ENCODE measurements at regions not wholly inside any gene's neighbourhood (a gene's known extent, or its start where the extent isn't known, plus 50 kb on each side); places are given as distances from the start of the nearest gene placed in this dataset.

DNA sequence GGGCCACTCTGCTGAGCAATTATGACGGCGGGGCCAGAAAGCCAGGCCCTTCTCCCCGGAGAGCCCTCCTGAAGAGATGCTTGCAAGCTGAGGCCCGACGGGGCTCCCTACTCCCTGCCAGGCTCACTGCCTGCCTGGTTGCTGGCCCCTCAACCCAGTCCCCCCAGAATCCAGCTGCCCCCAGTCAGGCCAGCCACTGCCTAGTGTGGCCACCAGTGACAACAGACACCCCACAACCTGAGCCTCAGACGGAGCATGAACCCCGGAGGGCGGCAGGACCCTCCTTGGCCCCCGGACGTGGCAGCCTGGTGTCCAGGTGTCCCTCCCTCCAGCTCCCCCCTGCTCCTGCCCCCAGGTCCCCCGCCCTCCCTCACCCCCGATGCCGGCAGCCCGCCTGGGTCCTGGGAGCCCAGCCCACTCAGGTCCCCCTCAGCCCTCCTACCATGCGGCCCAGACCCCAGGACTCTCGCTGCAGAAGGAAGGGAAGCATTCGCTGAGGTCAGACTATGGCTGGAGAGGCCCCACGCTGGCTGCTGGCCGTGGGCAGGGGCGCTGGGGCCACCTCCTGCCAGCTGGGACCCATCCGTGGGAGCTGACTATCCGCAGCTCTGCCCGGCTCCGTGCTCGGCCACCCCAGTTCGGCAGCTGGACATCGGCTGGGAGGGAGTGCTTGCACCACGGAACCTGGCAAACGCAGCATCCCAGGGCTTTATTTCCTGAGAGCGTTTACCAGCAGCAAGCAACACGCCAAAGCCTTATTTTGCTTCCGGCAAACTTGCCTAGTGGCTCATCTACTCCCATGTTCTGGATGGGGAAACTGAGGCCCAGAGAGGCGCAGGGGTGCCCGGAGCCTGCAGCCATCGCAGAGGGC, 89.8 kb downstream of the UNCX start:
- no peak for DNase-seq

DNA sequence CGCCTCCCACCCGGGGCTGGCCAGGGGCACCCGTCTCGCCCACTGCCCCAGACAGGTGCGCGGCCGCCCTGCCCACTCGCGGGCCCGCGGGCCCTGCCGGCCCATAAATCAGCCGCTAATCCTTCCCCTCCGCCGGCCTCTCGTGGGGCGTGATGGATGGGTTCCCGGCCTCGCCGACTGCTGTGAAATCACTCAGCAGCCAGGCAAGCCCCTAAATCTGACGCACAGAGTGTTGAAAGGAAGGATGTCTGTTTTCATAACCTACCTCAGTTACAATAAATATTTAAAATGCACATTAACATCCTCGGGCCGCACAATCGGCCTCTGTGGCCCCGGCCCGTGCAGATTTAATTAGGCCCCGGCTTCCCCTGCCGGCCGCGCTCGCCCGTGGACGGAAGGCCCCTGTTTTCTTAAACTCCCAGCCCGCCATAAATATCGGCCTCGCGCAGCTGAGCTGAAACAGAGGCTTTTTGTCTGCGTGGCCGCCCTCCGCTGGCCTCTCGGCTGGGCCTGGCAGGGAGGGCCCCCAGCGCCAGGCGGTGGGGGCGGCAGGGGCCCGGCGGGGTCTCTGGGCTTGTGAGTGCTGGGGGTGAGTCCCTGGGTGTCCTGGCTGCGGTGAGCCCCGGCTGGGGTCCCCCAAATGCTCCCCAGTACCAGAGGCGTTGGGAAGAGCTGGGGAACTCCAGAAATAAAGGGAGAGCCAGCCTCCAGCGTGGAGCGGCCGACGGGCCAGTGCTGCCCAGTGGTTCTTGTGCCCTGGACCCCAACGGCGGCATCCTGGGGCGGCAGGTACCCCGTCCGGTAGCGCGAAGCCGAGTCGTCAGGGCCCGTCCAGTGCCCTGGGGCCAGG, 90.7 kb downstream of the UNCX start:
- DNase-seq = no peak

DNA sequence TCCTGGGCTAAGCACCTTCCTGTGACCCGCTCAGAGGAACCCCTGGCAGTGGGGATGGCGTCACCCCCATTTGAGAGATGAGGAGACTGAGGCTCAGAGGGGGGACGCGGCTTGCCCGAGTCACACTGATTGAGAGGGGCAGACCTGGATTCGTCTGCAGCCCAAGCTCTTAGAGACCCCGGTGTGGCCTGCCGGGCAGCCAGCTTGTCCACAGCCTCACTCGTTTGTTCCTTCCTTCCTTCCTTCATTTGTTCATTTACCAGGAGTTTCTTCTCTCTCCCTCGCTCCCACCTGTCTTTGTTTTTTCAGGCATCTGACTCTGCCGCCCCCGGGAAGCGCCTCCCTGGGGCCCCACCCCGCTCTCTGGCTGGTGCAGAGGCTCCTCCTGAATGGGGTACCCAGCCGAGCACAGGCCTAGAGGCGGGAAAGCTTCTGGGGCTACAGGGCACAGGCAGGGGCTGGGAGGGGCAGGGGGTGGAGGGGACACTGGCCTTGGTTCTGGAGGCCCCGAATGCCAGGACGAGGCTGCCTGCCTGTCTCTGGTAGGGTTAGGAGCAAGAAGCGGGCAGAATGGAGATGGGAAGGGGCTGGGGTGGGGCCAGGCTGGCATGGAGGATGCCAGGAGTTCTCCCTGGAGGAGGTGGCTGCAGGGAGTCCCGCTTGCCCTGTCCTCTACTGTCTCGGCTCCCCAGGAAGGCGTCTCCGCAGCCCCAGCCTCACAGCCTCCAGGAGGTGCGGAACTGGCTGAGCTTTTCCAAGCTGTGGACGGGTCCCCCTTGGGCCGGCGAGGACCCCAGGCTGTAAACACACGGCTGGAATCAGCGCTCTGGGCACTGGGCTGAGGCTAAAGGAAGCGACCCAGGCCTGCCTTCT, 91.6 kb downstream of the UNCX start:
- DNase-seq = no peak

DNA sequence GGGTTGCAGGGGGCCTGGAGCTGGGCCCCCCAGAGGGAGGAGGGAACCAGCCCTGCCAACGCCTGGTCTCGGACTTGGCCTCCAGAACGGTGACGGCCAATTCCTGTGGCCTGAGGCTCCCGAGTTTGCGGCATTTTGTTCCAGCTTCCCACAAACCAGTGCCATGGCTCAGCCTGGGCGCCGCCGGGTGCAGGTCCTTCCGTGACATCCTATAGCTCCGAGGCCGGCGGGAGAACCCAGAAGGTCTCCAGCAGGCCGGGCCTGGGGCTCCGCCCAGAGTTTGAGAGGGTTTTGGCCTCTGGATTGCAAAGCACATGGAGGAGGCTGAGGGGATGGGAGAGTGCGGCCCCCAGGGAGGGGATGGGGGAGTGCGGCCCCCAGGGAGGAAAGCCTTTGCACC, 92.6 kb downstream of the UNCX start:
- no peak for DNase-seq

DNA sequence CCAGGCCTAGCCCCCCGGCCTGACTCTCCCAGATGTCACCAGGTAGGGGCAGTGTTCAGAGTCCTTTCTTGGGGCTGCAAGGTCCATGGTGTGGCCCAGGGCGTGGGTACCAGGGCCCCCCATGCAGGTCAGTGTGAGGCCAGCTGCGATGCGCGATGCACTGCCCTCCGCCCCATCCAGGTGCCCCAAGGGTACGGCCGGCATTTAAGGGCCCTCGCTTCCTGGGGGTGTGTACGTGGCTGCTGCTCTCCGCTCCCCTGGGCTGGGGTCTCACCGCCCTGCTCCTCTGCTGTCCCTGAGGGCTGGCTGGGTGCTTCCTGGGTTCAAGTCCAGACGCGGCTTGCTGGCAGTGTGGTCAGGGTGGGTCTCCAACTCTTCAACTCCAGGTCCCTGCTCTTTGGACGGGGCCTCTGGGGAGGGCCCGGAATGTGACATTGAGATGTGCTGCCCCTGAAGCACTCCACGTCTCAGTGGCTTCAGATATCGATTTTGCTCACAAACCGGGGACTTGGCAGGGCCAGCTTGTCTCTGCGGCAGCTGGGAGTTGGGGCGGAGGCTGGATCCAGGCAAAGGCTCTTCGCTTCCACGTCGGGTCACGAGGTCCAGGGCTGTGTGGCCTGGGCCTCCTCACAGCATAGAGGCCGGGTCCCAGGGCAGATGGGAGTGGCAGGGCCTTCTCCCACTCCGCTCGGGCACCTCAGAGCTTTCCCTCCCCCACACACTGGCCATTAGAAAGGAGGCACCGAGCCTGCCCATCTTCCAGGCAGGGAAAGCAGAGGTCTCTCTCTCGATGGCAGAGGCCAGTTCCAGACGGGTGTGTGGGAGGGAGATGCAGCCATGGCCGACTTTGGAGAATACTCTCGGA, 93.2 kb downstream of the UNCX start:
- no peak for DNase-seq

DNA sequence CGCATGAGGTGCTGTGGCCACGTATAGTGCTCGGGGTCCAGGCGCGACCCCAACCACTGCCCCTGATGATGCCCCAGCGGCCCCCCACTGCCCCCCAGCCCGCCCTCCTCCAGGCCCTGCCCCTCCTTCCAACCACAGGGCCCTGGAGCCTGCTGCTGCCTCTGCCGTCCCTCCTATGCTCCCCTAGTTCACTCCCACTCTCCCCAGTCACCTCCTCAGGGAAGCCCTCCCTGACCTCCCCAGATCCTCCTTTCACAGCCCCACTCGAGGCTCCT, 93.8 kb downstream of the UNCX start:
- no peak for DNase-seq

DNA sequence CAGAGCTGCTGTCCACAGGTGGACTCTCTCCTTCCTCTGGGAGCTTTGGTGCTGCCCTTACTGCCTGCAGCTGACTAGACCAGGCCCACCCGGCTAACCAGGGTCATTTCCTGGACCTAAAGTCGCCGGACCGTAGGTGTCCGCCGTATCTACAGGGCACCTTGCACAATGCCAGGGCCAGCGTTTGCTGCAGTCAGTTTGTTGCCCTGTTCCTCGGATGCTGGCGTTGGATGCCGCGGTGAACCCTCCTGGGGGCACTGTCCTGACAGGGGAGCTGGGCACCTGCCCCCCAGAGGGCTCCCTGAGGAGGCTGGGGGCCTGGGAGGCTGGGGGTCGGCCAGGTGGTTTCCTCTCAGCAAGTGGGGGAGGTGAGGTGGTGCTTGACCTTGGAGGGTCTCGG, 96.6 kb downstream of the UNCX start:
- no peak for DNase-seq

DNA sequence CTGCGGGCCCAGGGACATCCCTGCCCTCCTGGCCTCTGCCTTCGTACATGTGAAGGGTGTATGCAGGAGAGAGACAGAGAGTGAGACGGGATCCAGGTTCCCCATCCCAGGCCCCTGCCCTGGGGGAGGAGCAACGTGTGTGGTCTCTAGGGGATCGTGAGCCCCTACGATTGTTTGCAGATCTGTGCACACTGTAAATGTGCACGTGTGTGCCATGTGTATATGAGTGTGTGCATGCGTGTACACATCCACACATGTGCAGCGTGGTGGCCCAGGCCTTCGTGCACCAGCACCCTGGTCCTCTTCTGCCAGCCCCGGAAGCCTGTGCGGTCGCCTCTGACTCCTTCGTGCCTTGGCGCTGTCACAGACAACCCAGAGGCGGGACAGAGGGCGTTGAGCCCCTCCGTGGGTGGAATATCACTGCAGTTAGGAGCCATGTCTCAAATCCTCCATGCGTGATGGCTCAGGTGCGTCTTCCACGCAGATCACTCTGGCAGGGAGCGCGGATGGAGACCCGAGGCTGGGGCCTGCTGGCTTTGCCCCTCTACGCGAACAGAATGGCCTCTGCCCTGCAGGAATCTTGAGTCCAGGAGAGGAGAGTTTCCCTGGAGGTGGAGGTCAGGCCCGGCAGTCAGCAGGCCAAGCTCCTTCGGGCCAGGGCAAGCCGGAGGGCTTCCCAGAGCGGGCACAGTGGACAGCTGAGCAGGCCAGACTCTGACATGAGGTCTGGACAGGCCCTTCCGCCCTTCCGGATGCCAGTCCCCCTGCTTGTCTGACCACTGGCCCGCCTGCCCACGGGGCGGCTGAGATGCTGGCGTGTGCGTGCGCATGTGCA, 97.5 kb downstream of the UNCX start:
- DNase-seq = no peak

DNA sequence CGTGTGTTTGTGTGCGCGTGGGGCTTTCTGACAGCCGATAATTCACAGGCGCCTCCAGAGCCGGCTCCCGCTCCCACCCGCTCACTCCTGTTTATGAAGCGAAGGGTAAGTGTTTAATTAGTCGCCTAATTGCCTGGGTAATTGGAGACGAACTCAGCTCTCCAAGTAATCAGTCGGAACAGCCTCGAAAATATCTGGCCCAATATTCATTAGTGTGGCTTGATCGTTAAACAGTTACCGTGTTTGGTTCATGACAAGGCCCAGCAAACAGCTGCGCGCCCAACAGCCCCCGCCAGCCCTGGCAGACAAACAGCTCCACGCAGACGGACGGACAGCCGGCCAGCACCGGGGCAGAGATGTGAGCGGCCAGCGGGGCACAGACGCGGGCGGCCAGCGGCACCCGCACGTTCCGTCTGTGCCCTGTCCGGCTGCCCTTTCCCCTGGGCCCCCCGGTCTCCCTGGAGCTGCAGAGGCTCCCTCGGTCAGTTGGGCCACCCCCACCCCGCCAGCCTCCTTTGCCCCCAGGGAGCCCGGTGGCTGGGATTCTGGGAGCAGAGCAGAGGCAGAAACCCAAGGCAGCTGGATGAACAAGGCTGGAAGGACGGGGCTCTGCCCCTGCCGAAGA, 98.2 kb downstream of the UNCX start:
- no peak for DNase-seq

DNA sequence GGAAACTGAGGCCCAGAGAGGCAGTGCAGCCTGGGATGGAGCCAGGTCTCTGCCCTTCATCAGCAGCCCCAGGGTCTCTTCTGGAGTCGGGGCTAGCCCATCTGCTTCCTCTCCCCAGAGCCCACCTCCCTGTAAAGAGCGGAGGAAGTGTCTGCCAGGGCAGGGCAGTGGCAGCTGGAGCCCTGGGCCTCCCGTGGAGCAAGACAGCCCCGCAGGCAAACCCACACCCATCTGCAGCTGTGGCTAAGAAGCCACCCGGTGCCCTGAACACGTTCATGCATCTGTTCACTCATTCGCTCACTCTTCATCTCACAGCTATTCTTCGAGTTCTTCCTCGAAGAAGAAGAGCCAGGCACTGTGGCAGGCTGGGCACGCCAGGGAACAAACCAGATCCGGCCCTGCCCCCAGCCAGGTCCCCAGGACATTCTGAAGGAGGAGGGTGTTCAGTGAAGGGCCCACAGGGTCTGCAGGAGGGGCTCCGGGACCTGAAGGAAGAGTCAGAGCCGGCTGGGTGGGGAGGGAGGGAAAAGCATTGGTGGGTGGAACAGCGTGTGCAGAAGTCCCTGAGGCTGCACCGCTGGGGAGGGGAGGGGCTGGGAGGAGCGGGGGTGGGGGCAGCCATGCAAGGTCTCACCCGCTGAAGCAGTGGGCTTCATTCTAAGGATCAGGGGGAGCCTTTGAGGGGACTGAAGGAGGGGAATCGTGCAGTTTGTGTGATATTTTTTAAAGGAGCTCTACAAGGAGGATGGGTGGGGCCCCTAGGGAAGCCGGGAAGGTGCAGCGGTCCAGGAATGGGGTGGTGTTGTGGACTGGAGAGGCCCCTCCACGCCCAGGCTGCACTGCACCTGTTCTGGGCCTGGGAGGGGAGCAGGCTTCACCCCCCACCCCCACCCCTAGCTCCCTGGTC, 99.1 kb downstream of the UNCX start:
- no peak for DNase-seq

DNA sequence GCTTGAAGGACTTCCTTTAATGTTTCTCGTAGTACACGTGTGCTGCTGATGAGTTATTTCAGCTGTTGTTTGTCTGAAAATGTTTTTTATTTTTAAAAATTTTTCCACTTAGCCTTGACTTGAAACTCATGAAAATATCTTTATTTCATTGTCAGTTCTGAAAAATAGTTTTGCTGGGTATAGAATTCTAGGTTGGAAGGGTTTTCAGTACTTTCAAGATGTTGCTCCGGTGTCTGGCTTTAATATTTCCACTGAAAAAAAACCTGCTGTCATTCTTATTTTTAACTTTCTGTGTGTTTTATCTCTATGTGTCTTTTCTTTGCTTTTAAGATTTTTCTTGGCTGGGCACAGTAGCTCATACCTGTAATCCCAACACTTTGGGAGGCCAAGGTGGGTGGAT, 103.8 kb downstream of the UNCX start:
- DNase-seq = no peak

DNA sequence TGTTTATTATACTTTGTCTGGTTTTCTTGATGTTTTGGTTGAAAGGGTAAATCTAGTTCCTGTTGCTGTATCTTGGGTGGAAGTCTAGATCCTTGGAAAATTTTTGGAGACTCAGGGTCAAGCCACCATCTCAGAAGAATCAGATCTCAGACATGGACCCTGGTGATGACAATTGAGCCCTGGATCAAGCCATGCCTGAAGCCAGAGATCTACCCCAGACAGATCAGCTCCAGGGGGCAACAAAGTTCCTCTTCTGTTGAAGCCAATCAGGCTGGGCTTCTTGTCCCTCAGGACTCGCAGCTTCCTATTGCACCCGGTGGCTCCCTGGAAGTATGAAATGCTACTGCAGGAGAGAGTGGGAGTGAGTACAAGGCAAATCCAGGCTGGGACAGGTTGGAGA, 106.9 kb downstream of the UNCX start:
- no peak for DNase-seq

DNA sequence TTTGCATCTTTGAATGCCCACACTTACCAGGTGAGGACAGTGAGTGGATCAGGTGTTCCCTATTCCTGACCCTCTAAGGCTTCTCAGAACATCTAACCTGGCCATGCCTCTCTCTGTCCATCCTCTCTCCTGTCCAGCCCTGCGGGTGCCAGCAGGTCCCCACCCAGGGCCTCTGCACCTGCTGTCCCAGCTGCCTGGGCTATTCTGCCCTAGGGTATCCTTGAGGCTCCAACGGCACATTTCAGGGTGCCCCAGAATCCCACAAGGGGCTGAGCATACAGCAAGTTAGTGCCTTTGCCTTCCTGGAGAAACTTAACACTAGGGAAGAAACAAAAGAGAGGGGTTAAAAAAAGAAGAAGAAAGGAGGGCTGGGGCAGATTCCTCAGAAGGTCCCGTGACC, 107.4 kb downstream of the UNCX start:
- DNase-seq = no peak

DNA sequence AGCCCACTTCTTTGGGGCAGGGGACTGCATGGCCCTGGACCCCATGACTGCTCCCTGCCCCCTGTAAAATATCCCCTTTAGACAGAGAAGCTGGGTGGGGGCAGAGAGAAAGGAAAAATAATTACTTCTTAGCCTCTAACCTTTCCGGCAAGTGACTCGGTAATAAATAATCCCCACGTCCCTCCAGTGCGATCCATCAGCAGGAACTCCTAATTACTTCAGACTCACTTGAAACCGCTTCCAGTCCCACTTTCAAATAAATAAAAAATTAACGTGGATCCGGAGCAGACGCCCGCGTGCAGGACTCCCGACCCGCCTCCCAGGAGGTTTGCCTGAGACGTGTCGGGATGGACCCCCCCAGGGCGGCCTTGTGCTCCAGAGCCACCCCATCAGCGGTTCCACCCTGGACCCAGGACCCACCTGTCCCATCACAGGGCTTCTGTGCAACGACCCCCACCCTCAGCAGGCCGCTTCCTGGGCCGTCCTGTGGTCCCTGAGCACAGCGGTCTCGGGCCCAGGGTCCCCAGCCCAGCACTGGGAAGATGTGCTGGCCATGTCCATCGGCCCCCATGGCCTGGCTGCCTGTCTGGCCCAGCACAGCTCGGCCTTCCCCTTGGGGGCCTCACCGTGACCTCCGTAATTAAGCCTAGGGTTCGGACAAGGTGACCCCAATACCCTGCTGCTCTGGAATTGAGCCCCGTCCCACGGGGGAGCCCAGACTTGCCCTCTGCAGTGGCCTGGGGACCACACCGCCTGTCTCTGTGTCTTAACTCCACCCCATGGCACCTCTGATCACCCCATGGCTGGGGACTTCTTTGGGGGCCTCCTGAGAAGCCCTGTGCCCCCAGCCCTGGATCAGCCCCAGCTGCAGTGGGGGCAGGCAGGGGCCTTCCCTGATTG, 108.0 kb downstream of the UNCX start:
- no peak for DNase-seq

DNA sequence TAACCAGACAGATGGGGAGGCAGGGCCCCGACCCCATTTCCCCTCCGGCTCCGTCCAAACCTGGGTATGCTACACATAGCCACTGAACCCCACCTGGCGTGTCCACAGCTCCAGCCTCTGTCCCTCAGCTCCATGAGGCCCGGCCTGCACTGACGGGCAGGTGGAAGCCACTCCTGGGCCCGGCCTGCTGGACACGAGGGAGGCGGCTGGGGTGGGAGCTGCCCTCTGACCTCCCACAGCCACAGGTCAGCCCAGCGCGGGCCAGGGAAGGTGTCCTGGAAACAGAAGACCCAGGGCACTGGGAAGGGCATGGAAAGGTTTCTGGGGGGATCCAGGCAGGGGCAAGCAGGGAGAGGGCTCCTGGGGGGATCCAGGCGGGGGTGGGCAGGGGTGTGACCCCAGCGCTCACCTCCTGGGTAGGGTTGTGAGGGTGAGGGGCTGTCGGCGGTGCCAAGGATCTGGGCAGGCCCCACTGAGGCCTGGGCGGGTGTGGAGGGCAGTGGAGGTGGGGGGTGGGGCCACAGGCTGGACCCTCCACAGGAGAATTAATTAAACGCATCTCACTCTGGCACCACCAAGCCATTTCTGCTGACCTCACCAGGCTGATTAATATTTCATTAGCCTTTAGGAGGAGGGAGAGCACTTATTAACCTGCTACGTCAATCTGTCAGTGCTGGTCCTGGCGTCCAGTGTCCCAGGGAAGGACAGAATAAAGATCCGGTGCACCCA, 108.9 kb downstream of the UNCX start:
- DNase-seq = no peak

DNA sequence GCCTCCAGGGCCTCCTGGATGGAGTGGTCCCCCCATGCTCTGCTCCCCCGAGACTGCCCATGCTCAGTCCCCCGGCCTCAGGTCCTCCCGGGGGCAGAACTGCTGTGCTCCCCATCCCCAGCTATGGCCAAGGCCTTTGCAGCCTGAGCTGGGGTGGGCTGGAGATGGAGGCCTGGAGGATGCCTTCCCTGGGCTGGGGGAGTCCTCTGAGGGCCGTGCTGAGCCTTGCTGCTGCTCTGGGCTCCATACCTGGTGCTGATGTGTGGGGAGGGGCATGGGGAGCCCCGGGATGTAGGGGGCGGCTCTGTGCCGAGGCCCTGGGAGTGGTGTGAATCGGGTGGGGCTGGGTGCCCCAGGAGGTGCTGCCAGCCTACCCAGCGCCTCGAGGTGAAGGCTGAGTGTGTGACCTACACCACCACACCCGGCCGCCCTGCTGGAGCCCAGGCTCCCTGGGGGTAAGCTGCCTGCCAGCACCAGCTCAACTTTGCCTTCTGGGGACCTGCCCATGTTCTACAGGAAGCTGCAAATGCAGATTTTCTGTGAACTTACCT, 109.5 kb downstream of the UNCX start:
- DNase-seq = no peak

DNA sequence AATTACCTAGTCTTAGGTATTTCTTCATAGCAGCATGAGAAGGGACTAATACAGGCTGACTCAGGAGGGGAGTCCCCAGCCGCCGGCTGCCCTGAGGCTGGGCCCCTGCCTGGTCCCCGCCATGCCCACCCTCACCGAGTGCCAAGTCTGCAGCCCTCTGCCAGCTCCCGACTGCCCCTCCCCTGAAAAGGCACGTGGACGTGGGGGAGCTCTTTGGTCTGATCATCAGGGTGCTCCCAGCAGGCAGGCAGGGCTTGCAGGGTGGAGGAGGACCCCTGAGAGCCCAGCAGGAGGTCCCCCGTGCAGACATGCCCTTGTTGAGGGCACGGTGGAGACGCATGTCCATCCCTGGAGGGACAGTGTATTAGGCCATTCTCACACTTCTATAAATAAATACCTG, 110.9 kb downstream of the UNCX start:
- DNase-seq = no peak

DNA sequence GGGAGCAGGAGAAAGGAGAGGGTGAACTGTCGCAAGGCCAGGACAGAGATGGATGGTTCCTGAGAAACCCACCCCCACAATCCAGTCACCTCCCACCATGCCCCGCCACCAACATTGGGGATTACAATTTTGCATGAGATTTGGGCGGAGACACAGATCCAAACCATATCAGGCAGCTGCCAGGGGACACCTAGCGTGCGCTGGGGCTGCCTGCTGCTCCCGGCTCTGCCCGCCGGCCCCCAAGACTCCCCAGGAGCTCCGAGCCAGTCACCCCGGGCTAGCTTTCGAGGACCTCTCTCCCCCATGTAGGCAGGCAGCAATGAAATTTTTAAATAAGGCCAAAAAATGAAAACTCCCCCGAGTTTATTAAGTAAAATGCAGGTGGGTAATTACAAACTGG, 111.7 kb downstream of the UNCX start:
- DNase-seq = no peak
